ENCODE measurements at regions not wholly inside any gene's neighbourhood (a gene's known extent, or its start where the extent isn't known, plus 50 kb on each side); places are given as distances from the start of the nearest gene placed in this dataset.

DNA sequence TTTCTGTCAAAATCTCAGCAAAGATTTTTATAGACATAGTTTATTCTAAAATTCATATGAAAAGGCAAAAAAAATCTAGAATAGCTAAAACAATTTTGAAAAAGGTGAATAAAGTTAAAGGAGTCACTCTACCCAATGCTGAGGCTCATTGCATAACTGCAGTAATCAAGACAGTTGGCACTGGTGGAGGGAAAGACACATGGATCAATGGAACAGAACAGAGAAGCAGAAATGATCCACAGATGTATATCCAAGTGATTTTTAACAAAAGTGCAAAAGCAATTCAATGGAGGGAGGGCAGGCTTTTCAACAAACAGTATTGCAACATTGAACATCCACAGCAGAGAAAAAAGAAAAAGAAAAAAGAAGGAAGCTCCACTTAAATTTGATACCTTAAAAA lies 162.8 kb downstream of the RBM43 start:
- no peaks in the 10 kb centered on the region for H3K4me1 ChIP-seq (ENCODE audit: control insufficient read depth in 2 of 2, insufficient read depth in 2 of 2, low read length in 2 of 2)
- no peaks in the 10 kb centered on the region for H3K36me3 ChIP-seq (ENCODE audit: control insufficient read depth in 2 of 2, insufficient read depth in 2 of 2, low read length in 1 of 2)
- no peak overlapping the region for H3K27ac ChIP-seq (ENCODE audit: low read depth in 1 of 2, low read length in 1 of 2)
- no peaks in the 10 kb centered on the region for H3K27me3 ChIP-seq (ENCODE audit: control insufficient read depth in 2 of 2, insufficient read depth in 1 of 2, low read length in 1 of 2)
- no peak overlapping the region for H3K4me3 ChIP-seq (ENCODE audit: low read length in 2 of 2)
- DNase-seq (ENCODE audit: low read depth in 6 of 9, low spot score in 9 of 9) = no peak
- no peaks in the 10 kb centered on the region for H3K9me3 ChIP-seq (ENCODE audit: control insufficient read depth in 2 of 2, insufficient read depth in 1 of 2, low read length in 1 of 2)

GRCh38 chr2:151097895-151098294 lies 163.8 kb downstream of the RBM43 start:
- Histone ChIP-seq H3K4me3 (ENCODE audit: low read length in 2 of 2) (no peak overlapping the region), H3K36me3 (ENCODE audit: control insufficient read depth in 2 of 2, insufficient read depth in 2 of 2, low read length in 1 of 2) (no peaks in the 10 kb centered on the region), H3K27me3 (ENCODE audit: control insufficient read depth in 2 of 2, insufficient read depth in 1 of 2, low read length in 1 of 2) (no peaks in the 10 kb centered on the region), H3K4me1 (ENCODE audit: control insufficient read depth in 2 of 2, insufficient read depth in 2 of 2, low read length in 2 of 2) (no peaks in the 10 kb centered on the region), H3K9me3 (ENCODE audit: control insufficient read depth in 2 of 2, insufficient read depth in 1 of 2, low read length in 1 of 2) (no peaks in the 10 kb centered on the region), H3K27ac (ENCODE audit: low read depth in 1 of 2, low read length in 1 of 2) (no peak overlapping the region)
- WGBS = 93% methylated on average over 4 of the region's 4 CpGs
- no peak for DNase-seq (ENCODE audit: low read depth in 6 of 9, low spot score in 9 of 9)

DNA sequence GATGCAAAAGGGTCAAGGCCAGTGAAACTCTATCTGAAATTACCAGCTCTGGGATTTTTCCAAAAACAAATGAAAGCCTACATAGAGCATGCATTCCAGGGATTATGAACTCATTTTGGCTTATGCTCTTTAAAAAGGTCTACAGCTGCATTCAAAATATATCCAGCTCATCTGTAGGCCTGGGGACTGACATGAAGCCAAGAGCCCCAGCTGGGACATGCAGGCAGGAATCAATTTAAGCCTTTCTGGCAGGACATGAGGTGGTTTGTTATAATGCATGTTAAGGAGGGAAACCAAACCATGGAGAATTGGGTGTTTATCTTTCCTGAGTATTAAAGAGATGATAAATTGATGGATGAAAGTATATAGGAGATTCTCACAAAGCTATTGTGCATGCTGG lies 164.5 kb downstream of the RBM43 start:
- H3K36me3 ChIP-seq (ENCODE audit: control insufficient read depth in 2 of 2, insufficient read depth in 2 of 2, low read length in 1 of 2) = no peaks in the 10 kb centered on the region
- no peaks in the 10 kb centered on the region for H3K4me1 ChIP-seq (ENCODE audit: control insufficient read depth in 2 of 2, insufficient read depth in 2 of 2, low read length in 2 of 2)
- no peaks in the 10 kb centered on the region for H3K27me3 ChIP-seq (ENCODE audit: control insufficient read depth in 2 of 2, insufficient read depth in 1 of 2, low read length in 1 of 2)
- H3K27ac ChIP-seq (ENCODE audit: low read depth in 1 of 2, low read length in 1 of 2) = no peak overlapping the region
- H3K9me3 ChIP-seq (ENCODE audit: control insufficient read depth in 2 of 2, insufficient read depth in 1 of 2, low read length in 1 of 2) = no peaks in the 10 kb centered on the region
- DNase-seq (ENCODE audit: low read depth in 6 of 9, low spot score in 9 of 9) = no peak
- no peak overlapping the region for H3K4me3 ChIP-seq (ENCODE audit: low read length in 2 of 2)

DNA sequence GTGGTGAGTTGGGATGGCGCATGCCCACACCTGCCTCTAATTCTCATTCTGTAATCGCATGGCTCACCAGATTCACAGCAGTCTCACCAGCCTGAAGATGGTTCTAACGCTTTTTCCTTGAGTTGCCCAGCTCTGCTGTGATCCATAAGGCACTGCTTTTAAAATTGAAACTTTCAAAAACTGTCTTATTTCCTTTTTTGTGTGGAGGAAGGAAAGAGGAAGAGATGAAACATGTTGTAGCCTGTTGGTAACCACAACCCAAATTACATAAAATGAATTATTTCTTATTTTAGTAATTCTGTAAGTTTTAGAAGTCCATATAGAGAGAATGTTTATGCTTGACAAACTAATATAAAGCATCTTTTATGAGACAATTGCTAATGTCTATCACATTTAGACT lies 165.4 kb downstream of the RBM43 start:
- Histone ChIP-seq H3K4me1 (ENCODE audit: control insufficient read depth in 2 of 2, insufficient read depth in 2 of 2, low read length in 2 of 2) (no peaks in the 10 kb centered on the region), H3K27me3 (ENCODE audit: control insufficient read depth in 2 of 2, insufficient read depth in 1 of 2, low read length in 1 of 2) (no peaks in the 10 kb centered on the region), H3K27ac (ENCODE audit: low read depth in 1 of 2, low read length in 1 of 2) (no peak overlapping the region), H3K36me3 (ENCODE audit: control insufficient read depth in 2 of 2, insufficient read depth in 2 of 2, low read length in 1 of 2) (no peaks in the 10 kb centered on the region), H3K9me3 (ENCODE audit: control insufficient read depth in 2 of 2, insufficient read depth in 1 of 2, low read length in 1 of 2) (no peaks in the 10 kb centered on the region), H3K4me3 (ENCODE audit: low read length in 2 of 2) (no peak overlapping the region)
- no peak for DNase-seq (ENCODE audit: low read depth in 6 of 9, low spot score in 9 of 9)
- 78% methylated on average over 3 of the region's 3 CpGs for WGBS

GRCh38 chr2:151095463-151095862 lies 166.2 kb downstream of the RBM43 start:
- H3K9me3 ChIP-seq (ENCODE audit: control insufficient read depth in 2 of 2, insufficient read depth in 1 of 2, low read length in 1 of 2) = no peaks in the 10 kb centered on the region
- WGBS = 91% methylated on average over 3 of the region's 3 CpGs
- no peak for DNase-seq (ENCODE audit: low read depth in 6 of 9, low spot score in 9 of 9)
- H3K27me3 ChIP-seq (ENCODE audit: control insufficient read depth in 2 of 2, insufficient read depth in 1 of 2, low read length in 1 of 2) = no peaks in the 10 kb centered on the region
- no peaks in the 10 kb centered on the region for H3K36me3 ChIP-seq (ENCODE audit: control insufficient read depth in 2 of 2, insufficient read depth in 2 of 2, low read length in 1 of 2)
- no peak overlapping the region for H3K27ac ChIP-seq (ENCODE audit: low read depth in 1 of 2, low read length in 1 of 2)
- no peak overlapping the region for H3K4me3 ChIP-seq (ENCODE audit: low read length in 2 of 2)
- H3K4me1 ChIP-seq (ENCODE audit: control insufficient read depth in 2 of 2, insufficient read depth in 2 of 2, low read length in 2 of 2) = no peaks in the 10 kb centered on the region

DNA sequence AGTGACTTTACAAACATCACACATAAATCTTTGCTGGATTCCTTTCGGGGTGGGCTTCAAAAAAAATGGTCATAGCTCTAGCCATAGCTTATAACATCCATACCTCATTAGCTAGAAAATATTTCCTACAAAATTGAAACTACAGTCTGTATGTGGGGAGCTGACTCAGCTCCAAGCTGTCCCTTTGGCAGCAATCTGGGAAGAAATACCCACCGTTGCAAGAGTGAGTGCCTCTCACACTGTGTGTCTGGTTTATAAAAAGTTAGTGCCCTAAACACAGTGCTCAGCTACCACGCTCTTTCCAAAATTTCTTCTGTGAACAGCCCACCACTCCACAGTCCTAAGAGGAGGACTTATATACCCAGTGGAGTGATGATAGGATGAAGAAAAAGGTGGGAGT lies 170.1 kb downstream of the RBM43 start:
- DNase-seq (ENCODE audit: low read depth in 6 of 9, low spot score in 9 of 9) = no peak
- Histone ChIP-seq H3K9me3 (ENCODE audit: control insufficient read depth in 2 of 2, insufficient read depth in 1 of 2, low read length in 1 of 2) (no peaks in the 10 kb centered on the region), H3K27ac (ENCODE audit: low read depth in 1 of 2, low read length in 1 of 2) (no peak overlapping the region), H3K27me3 (ENCODE audit: control insufficient read depth in 2 of 2, insufficient read depth in 1 of 2, low read length in 1 of 2) (no peaks in the 10 kb centered on the region), H3K4me3 (ENCODE audit: low read length in 2 of 2) (no peak overlapping the region), H3K36me3 (ENCODE audit: control insufficient read depth in 2 of 2, insufficient read depth in 2 of 2, low read length in 1 of 2) (no peaks in the 10 kb centered on the region), H3K4me1 (ENCODE audit: control insufficient read depth in 2 of 2, insufficient read depth in 2 of 2, low read length in 2 of 2) (no peaks in the 10 kb centered on the region)
- 91% methylated on average over 3 of the region's 3 CpGs for WGBS

GRCh38 chr2:151087377-151087776 lies 174.3 kb downstream of the RBM43 start:
- H3K4me3 ChIP-seq (ENCODE audit: low read length in 2 of 2) = no peak overlapping the region
- 92% methylated on average over 3 of the region's 3 CpGs for WGBS

DNA sequence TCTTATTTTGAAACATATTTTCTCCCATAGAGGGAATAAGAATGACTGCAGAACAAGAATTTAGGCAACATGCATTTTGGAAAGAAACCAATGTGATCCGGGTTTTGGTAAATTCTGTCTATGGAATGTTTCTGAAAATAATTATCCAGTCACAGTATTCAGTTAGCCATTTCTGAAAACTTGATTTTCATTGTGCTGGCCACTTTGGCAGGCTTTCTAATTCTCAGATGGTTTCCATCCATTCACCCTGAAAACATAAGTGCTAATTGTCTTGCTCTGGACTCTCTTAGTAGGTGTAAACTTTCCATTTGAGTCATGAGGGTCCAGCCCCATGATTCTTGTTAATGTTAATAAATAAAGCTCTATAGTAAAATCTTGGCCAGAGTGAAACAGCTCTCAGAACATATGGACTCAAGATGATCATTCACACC lies 176.5 kb downstream of the RBM43 start:
- Histone ChIP-seq H3K36me3 (ENCODE audit: control insufficient read depth in 2 of 2, insufficient read depth in 2 of 2, low read length in 1 of 2) (no peaks in the 10 kb centered on the region), H3K27ac (ENCODE audit: low read depth in 1 of 2, low read length in 1 of 2) (no peak overlapping the region), H3K4me1 (ENCODE audit: control insufficient read depth in 2 of 2, insufficient read depth in 2 of 2, low read length in 2 of 2) (no peaks in the 10 kb centered on the region), H3K27me3 (ENCODE audit: control insufficient read depth in 2 of 2, insufficient read depth in 1 of 2, low read length in 1 of 2) (no peaks in the 10 kb centered on the region), H3K4me3 (ENCODE audit: low read length in 2 of 2) (no peak overlapping the region), H3K9me3 (ENCODE audit: control insufficient read depth in 2 of 2, insufficient read depth in 1 of 2, low read length in 1 of 2) (no peaks in the 10 kb centered on the region)
- WGBS = 96% methylated on average over 1 of the region's 1 CpG
- DNase-seq (ENCODE audit: low read depth in 6 of 9, low spot score in 9 of 9) = no peak

More at GRCh38 chr2:151087377-151087776, 174.3 kb downstream of the RBM43 start:
- H3K36me3 ChIP-seq (ENCODE audit: control insufficient read depth in 2 of 2, insufficient read depth in 2 of 2, low read length in 1 of 2) = no peaks in the 10 kb centered on the region
- H3K27ac ChIP-seq (ENCODE audit: low read depth in 1 of 2, low read length in 1 of 2) = no peak overlapping the region
- DNase-seq (ENCODE audit: low read depth in 6 of 9, low spot score in 9 of 9) = no peak
- H3K4me1 ChIP-seq (ENCODE audit: control insufficient read depth in 2 of 2, insufficient read depth in 2 of 2, low read length in 2 of 2) = no peaks in the 10 kb centered on the region
- H3K27me3 ChIP-seq (ENCODE audit: control insufficient read depth in 2 of 2, insufficient read depth in 1 of 2, low read length in 1 of 2) = no peaks in the 10 kb centered on the region
- no peaks in the 10 kb centered on the region for H3K9me3 ChIP-seq (ENCODE audit: control insufficient read depth in 2 of 2, insufficient read depth in 1 of 2, low read length in 1 of 2)

DNA sequence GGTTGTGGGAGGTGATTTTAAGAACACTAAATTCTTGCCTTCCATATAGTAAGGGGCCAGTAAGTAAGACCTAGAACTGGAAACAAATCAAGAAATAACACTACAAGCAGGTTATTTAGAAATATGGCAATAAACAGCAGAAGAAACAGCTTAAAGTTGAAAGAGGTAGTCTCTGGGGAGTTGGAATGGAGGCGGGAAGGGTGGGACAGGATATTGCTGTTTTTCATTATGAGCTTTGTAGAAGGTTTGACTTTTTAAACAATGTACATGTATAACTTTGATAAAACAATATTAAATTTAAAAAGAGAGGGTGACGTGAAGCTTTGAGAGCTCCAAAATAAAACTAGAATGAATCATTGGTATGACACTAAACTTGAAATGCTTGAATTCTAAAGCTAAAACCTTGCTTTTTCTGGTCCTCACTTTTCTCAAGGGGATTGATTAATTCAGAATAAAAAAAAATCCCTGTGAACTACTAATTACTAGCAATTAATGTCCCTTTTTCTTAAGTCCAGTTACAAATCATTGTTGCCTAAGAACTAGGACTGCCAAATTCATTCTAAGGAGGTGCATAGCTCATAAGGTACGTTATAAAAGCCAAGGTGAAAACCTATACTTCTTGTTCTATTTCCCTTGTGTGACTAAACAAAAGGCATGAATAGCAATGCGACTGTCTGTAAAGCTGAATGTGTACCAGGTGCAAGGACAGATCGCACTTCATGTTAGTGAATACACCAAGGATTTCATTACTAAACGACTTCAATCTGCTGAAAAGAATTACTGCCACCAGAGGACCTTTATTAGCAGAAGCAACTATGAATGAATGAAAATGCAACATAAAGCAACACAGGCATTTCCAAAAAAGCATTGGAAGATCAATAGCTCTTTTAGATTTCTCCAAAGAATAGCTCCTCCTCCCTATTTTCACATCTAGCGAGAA lies 177.5 kb downstream of the RBM43 start:
- no peak for DNase-seq (ENCODE audit: low read depth in 6 of 9, low spot score in 9 of 9)
- no peaks in the 10 kb centered on the region for H3K36me3 ChIP-seq (ENCODE audit: control insufficient read depth in 2 of 2, insufficient read depth in 2 of 2, low read length in 1 of 2)
- WGBS = 89% methylated on average over 7 of the region's 7 CpGs
- no peak overlapping the region for H3K4me3 ChIP-seq (ENCODE audit: low read length in 2 of 2)
- no peaks in the 10 kb centered on the region for H3K9me3 ChIP-seq (ENCODE audit: control insufficient read depth in 2 of 2, insufficient read depth in 1 of 2, low read length in 1 of 2)
- no peak overlapping the region for H3K27ac ChIP-seq (ENCODE audit: low read depth in 1 of 2, low read length in 1 of 2)
- no peaks in the 10 kb centered on the region for H3K27me3 ChIP-seq (ENCODE audit: control insufficient read depth in 2 of 2, insufficient read depth in 1 of 2, low read length in 1 of 2)
- no peaks in the 10 kb centered on the region for H3K4me1 ChIP-seq (ENCODE audit: control insufficient read depth in 2 of 2, insufficient read depth in 2 of 2, low read length in 2 of 2)

All from thymus (tissue), 11 donors.